HEK293T (cell line): ENCODE measurements at regions not wholly inside any gene's neighbourhood (a gene's known extent, or its start where the extent isn't known, plus 50 kb on each side); places are given as distances from the start of the nearest gene placed in this dataset.

Experiments used
- ARNT ChIP-seq: fragments of 450-650 bp; IDR thresholded peaks from 2 replicates; pipeline ENCODE4 v1.6.1; 2017; ENCODE audit warnings: mild to moderate bottlenecking
- BHLHE40 ChIP-seq: fragments of 450-650 bp; IDR thresholded peaks from 2 replicates; pipeline ENCODE4 v1.6.1; 2016; ENCODE audit warnings: mild to moderate bottlenecking, moderate library complexity, borderline replicate concordance
- ELF4 ChIP-seq: fragments of 450-650 bp; IDR thresholded peaks from 2 replicates; pipeline ENCODE4 v1.6.1; 2017; ENCODE audit warnings: antibody characterized with exemption
- FOXM1 ChIP-seq: fragments of 450-650 bp; IDR thresholded peaks from 2 replicates; pipeline ENCODE4 v1.6.1; 2017; ENCODE audit warnings: mild to moderate bottlenecking, borderline replicate concordance
- SP1 ChIP-seq: fragments of 450-650 bp; IDR thresholded peaks from 2 replicates; pipeline ENCODE4 v1.6.1; 2017
- SUZ12 ChIP-seq: fragments of 450-650 bp; IDR thresholded peaks from 2 replicates; pipeline ENCODE4 v1.6.1; 2016; ENCODE audit warnings: mild to moderate bottlenecking

GRCh38 chr14:42023452-42023851 is 416.8 kb downstream of the LRFN5 start:
- TF ChIP-seq SUZ12 (no peak), SP1 (no peak), FOXM1 (no peak), ELF4 (no peak), ARNT (no peak), BHLHE40 (no peak)
